ENCODE measurements at regions not wholly inside any gene's neighbourhood (a gene's known extent, or its start where the extent isn't known, plus 50 kb on each side); places are given as distances from the start of the nearest gene placed in this dataset.

- DNase-seq (ENCODE audit: low read depth), result no peak
- TF ChIP-seq, protein P1, sequence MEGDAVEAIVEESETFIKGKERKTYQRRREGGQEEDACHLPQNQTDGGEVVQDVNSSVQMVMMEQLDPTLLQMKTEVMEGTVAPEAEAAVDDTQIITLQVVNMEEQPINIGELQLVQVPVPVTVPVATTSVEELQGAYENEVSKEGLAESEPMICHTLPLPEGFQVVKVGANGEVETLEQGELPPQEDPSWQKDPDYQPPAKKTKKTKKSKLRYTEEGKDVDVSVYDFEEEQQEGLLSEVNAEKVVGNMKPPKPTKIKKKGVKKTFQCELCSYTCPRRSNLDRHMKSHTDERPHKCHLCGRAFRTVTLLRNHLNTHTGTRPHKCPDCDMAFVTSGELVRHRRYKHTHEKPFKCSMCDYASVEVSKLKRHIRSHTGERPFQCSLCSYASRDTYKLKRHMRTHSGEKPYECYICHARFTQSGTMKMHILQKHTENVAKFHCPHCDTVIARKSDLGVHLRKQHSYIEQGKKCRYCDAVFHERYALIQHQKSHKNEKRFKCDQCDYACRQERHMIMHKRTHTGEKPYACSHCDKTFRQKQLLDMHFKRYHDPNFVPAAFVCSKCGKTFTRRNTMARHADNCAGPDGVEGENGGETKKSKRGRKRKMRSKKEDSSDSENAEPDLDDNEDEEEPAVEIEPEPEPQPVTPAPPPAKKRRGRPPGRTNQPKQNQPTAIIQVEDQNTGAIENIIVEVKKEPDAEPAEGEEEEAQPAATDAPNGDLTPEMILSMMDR (IDR thresholded peaks at IDR 0.05; ENCODE audit: control insufficient read depth, extremely low read depth, insufficient read depth), result peak; percentile 22; the same call in 1 of the 2 replicates
- no peak overlapping the region for H3K4me3 ChIP-seq (ENCODE audit: low read depth, low read length)
Measured at GRCh38 chr15:98043160-98044014, 82.9 kb downstream of the ARRDC4 start.

- TF ChIP-seq, protein P1 (IDR thresholded peaks at IDR 0.05; ENCODE audit: control insufficient read depth, extremely low read depth, insufficient read depth), result no peak
- DNase-seq (ENCODE audit: low read depth), result no peak
- no peak overlapping the region for H3K4me3 ChIP-seq (ENCODE audit: low read depth, low read length)
Measured at GRCh38 chr15:98051734-98052133, 91.2 kb downstream of the ARRDC4 start.

DNA sequence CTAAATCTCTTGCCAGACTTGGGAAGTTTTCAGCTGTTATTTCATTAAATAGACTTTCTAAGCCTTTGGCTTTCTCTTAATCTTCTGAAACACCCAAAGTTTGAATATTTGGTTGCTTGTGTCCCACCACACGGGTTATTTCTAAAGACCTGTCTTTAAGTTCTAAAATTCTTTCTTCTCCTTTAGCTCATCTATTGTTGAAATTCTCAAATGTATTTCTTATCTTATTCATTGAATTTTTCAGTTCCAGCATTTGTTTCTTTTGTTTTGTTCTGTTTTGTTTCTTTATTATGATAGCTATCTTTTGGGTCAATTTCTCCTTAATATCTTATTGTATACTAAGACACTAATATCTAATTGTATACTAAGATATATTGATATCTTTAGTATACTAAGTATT, 97.0 kb downstream of the ARRDC4 start:
- no peak overlapping the region for H3K4me3 ChIP-seq (ENCODE audit: low read depth, low read length)
- TF ChIP-seq, protein P1 (IDR thresholded peaks at IDR 0.05; ENCODE audit: control insufficient read depth, extremely low read depth, insufficient read depth), result no peak
- DNase-seq (ENCODE audit: low read depth), result no peak

GRCh38 chr15:98062869-98063268, 102.4 kb downstream of the ARRDC4 start:
- TF ChIP-seq, protein P1 (IDR thresholded peaks at IDR 0.05; ENCODE audit: control insufficient read depth, extremely low read depth, insufficient read depth), result no peak
- no peak for DNase-seq (ENCODE audit: low read depth)
- no peak overlapping the region for H3K4me3 ChIP-seq (ENCODE audit: low read depth, low read length)

GRCh38 chr15:98063315-98063714, 102.8 kb downstream of the ARRDC4 start:
- no peak overlapping the region for H3K4me3 ChIP-seq (ENCODE audit: low read depth, low read length)
- TF ChIP-seq, protein P1 (IDR thresholded peaks at IDR 0.05; ENCODE audit: control insufficient read depth, extremely low read depth, insufficient read depth), result no peak
- DNase-seq (ENCODE audit: low read depth), result no peak

DNA sequence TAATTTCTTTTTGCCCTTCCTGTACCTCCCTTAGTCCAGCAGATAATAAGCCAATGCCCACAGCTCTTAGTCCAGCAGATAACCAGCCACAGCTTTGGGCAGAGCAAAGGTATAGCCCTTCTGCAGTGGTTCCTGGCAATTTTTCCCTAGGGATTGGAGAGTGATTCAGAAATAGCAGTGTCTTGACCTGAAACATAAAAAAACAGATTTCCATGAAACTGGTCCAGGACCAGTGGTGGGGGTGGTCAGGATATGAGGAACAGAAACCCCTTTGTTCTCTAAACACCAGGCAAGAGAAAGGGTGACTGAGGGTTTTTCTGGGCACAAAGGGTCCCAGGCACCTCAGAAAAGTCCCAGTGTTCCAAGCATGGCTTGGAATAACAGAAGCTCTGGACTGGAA, 103.4 kb downstream of the ARRDC4 start:
- DNase-seq (ENCODE audit: low read depth), result no peak
- H3K4me3 ChIP-seq (ENCODE audit: low read depth, low read length), result no peak overlapping the region
- TF ChIP-seq, protein P1 (IDR thresholded peaks at IDR 0.05; ENCODE audit: control insufficient read depth, extremely low read depth, insufficient read depth), result no peak

GRCh38 chr15:98067339-98067738, 106.8 kb downstream of the ARRDC4 start:
- no peak for DNase-seq (ENCODE audit: low read depth)
- TF ChIP-seq, protein P1 (IDR thresholded peaks at IDR 0.05; ENCODE audit: control insufficient read depth, extremely low read depth, insufficient read depth), result no peak
- no peak overlapping the region for H3K4me3 ChIP-seq (ENCODE audit: low read depth, low read length)

Measured in LNCaP clone FGC (cell line).